Globus pallidus (tissue), 1 donor: ENCODE measurements at regions not wholly inside any gene's neighbourhood (a gene's known extent, or its start where the extent isn't known, plus 50 kb on each side); places are given as distances from the start of the nearest gene placed in this dataset.

Experiments
- DNase-seq: peaks from one replicate; pipeline ENCODE4 v3.0.0-alpha.2; 2015; ENCODE audit warnings: low spot score

DNA sequence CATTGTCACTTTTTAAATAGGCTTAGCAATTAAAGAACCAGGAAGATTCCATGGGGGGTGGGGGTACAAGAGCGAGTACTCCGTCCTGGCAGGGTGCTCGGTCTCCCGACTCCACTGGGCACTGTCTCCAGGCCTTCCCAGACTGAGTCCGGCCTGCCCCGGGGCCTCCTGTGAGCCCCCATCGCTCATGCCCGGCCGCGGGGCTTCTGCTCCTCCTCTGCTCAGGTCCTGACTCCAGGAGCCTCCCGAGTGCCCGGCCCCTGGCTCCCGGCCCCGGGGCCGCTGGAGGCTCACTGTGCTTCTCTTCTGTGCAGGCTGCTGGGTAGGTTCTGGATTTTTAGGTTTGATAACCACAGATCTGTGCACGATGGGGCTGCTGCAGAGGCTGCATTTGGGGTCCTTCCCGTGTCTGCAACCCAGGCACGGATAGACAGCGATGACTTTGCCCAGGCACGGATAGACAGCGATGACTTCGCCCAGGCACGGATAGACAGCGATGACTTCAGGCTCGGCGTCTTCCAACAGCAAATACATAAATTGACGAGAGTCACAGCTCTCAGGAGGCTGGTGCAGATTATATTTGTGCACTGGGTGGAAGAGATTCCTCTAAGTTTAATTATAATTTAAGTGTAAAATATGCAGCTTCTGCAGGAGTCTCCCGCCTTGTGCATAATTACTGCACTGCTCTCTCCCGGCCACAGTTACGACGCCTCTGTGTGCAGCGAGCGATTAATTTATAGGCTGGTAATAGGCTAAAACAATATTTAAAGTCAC, 74.8 kb upstream of the RXRA start:
- no peak for DNase-seq

- no peak for DNase-seq
Measured at GRCh38 chr9:134252084-134252830, 74.0 kb upstream of the RXRA start.

- no peak for DNase-seq
Measured at GRCh38 chr9:134253606-134254205, 72.5 kb upstream of the RXRA start.

DNA sequence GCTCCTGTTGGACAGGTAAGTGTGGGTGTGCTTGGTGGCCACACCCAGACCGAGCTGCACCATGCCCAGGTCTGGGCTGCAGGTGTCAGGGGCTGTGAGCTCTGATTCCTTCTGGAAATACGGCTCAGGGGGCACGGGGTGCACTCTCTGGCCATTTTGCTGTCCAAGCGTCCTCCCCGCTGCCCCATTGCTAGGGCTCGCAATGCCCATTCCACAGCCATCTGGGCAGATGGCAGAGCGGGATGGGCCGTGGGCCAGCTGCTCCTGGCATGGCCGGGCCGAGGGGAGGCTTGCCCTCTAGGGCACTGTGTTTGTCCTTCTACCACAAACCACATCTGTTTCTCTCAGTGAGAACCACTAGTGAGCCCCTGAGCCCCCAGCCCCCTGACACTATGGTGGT, 67.9 kb upstream of the RXRA start:
- DNase-seq: no peak

DNA sequence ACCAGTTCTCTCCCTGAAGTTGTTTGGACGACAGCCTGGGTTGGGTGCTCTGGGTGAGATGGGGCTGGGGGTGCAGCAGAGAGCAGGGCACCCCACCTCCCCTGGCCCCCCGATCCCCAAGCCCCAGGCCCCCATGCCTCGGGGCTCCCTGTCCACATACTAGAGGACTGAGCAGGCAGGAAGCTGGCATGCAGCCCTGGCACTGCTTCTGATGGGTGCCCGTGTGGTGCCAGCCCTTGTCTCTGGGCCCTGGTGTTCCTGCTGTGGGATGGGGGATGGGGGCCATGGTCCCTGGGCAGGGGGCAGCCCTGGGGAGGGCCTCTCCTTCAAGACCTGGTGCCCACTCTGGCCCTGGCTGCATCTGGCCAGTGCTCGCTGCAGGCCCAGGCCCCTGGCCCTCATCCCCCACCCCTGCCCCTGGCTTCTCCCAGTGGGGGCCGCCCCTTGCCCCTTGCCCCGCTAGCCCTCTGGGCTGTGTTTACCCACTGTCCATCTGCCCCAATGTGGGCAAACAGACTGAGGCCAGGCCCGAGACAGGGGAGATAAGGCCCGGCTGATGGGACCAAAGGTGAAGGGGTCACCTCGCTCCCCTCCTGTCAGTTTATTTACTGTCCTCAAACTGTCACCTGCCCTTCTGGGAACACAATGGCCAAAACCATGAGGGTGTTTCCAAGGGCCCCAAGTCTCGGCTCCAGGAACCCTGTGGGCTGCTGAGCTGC, 67.3 kb upstream of the RXRA start:
- DNase-seq: no peak

DNA sequence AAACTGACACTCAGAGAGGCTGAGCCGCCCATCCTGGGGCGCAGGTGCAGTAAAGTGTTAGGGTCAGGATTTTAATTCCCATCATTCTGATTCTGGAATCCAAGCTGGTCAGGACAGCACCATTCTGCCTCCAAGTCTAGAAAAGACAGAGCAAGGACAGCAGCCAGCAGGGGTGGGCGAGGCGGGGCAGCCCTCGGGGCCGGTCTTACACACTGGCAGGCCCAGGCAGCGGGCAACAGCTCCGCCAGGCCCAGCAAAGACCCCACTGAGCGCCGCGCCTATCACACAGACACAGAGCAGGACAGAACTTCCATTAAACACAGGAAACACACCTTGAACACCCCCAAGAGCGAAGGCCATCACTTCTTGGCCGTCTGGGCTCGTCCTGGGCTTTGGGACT, 66.5 kb upstream of the RXRA start:
- DNase-seq: no peak

DNA sequence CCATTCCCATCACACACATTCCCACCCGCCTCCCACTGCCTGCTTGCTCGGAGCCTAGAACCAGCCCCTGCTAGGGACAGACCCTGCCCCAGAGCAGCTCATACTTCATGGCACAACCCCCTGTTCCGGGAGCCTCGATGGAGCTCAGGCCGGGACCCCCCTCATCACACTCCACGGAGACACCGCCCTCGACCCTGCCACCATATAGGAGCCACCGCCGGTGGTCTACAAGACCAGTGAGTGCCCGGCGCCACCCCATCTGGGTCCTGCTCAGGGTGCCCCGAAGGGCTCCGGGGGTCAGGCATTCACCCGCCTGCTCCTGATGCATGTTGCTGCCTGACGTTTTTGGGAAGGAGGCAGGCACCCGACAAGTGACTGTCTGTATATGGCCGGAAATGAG, 65.5 kb upstream of the RXRA start:
- DNase-seq: no peak

- DNase-seq: no peak
Measured at GRCh38 chr9:134262035-134262434, 64.2 kb upstream of the RXRA start.

GRCh38 chr9:134263596-134263995, 62.7 kb upstream of the RXRA start:
- no peak for DNase-seq

DNA sequence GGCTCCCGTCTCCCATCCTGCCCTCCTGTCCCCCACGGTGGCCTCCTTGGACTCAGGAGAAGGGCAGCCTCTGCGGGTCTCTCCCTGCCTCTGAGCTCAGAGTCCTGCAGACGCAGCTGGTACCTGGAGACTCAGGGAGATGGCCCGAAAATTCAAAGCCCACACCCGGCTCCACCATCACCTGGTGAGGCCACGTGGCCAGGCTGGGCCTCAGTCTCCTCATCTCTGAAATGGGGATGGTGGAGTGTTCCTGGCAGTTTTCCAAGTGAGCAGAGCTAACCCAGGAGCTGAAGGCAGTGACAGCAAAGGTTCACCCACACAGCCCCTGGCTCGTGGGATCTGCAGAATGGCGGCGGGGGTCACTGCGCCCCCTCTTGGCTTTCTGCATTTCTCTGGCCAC, 62.1 kb upstream of the RXRA start:
- no peak for DNase-seq

- DNase-seq: no peak
Measured at GRCh38 chr9:134265078-134265477, 61.2 kb upstream of the RXRA start.

DNA sequence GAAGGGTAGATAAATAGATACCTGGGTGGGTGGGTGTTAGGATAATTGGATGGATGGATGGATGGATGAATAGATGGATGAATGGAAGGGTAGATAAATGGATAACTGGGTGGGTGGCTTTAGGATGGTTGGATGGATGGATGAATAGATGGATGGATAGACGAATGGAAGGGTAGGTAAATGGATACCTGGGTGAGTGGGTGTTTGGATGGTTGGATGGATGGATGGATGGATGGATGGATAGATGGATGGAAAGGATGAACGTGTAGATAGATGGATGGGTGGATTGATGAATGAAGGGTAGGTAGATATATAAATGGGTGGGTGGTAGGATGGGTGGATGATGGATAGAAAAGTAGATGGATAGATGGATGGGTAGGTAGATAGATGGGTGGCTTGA, 59.8 kb upstream of the RXRA start:
- no peak for DNase-seq

DNA sequence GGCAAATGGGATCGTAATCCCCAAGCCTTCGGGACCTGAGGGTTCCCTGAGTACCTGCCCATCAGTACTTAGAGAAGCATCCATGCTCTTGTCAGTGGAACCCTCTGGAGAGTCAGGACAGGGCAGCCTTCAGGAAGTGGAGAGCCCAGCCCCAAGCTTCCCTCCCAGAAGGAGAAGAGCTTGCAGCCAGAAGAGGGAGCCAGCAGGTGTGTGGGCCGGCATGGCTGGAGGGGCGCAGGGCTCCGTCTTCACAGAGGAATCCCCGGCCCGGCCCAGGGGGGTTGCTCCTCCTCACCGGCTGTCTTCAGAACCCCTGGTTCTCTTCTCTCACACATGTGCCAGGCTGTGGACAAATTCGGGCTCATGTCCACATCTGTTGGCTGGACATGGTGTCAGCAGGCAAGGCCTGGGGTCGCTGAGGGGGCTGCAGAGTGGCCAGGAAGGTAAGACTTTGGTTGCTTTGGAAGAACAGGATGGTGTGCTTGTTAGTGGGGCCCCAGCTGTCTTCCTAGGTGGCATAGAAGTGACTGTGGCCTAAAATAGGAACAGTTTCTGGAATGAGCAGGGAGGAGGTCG, 58.9 kb upstream of the RXRA start:
- DNase-seq: no peak

DNA sequence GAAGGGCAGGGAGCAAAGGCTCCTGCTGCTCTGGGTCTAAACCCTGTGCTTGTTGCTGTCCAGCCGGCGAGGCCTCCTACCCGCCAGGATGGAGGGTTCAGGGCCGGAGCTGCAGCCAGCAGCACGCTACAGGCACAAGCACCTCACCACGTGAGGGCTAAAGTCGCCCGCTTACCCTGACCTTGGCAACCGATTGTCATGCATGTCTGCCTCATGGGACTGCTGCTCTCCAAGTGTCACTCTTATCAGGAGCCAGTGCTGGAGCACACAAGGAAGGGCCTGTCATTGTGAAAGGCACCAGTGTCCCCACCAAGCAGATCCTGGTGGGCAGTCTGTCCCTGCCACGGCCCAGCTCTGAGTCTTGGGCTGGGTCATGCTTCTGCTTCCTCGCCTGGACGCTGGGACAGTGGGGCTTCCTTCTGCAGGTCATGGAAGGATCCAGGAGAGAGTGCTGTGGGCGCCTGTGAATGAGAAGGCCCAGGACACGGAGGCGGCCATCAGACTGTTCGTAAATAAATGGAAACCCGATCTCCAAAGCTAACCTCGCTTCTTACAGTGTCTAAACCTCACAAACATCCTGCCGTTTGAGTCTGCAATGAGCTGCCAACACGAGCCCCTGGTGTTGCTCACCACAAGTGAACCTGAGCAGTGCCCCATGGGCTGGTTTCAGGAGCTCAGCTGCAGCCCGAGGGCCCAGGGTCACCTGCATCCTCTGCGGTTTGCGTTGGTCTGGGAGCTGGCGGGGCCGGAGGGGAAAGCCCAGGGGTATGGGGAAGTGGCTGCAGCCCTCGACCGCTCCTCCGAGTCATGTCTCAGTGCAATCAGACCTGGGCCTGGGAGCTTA, 58.2 kb upstream of the RXRA start:
- DNase-seq: no peak

DNA sequence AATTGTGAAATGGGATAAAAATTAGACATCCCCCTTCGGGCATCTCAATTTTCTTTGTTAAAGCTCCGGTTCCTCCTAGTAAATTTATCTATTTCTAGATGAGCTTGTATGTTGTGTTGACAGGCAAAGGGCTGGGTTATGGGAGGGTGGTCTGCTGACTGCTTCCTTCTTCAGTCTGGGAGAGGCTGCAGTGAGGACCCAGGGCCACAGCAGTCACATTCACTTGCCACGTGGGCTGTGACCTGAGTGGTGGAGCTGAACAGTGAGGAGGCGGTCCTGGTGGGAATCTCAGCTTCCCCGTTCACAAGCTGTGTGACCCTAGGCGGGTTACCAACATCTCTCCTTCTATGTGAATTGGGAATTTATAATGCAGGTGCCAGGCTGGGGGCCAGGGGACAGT, 57.5 kb upstream of the RXRA start:
- DNase-seq: no peak

DNA sequence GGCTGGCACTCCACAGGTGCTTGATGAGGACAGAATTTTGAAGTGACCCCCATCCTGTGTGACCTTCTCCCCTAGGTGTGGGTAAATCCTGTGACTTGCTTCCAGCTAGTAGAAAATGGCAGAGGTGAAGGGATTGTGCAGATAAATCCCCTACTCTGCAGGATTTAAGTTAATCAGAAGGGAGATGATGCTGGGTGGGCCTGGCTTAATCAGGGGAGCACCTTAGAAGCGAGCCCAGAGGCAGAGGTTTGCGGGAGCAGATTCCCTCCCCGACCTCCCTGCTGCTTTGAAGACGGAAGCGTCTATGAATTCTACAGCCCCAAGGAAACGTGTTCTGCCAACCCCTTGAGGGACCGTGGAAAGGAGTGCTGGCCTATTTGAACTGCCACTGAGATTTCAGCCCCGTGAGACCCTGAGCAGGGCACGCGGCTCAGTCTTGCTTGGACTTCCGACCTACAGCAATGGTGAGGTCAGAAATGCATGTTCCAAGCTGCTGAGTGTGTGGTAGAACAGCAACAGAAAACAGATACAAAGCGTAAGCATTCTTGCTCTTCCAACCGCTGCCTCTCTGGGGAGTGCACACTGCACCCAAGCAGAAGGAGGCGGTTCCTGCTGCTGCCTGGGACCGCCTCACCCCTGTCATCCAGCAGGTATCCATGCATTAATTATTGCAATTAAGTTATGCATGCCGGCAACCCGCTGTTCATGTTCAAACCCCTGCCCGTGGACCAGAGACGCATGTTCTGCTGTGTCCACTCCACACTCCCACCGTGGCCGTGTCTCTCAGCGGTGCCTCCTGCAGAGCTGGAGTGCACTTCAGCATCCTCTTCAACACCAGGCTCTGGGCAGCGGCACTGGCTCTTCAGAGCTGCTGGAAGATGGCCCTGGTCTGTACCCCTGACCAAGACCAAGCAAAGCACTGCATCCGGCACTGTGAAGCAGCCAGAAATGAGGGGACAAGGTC, 54.6 kb upstream of the RXRA start:
- DNase-seq: no peak

- DNase-seq: no peak
Measured at GRCh38 chr9:134272302-134273023, 53.8 kb upstream of the RXRA start.

GRCh38 chr9:134273647-134274046, 52.6 kb upstream of the RXRA start:
- DNase-seq: no peak

DNA sequence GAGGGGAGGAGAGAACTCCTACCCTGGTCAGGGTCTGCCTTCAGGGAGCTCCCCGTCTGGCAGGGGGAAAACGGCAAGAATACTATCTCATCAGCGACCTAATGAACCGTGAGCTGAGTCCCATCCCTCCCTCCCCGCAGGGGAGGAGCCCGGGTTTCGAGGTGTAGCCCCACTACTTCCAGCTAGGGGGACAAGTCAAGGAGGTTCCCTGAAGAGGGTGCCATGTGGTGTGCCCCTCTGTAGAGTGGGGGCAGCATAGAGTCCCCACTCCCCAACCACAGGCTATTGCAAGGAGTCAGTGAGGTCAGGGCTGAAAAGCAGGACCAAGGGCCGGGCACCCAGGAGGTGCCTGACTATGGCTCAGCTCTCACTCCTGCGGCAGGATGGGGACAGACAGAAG, 50.9 kb upstream of the RXRA start:
- no peak for DNase-seq
